HepG2 (cell line): ENCODE measurements at regions not wholly inside any gene's neighbourhood (a gene's known extent, or its start where the extent isn't known, plus 50 kb on each side); places are given as distances from the start of the nearest gene placed in this dataset.

ENCODE experiments used
- ATAC-seq: fragments of 200-7000 bp; cut with Tn5 transposase; 3 replicates; pipeline ENCODE4 v1.9.1; 2020; ENCODE audit warnings: mild to moderate bottlenecking, moderate library complexity
- BruUV-seq: library from RNA; stranded (reverse); fragments of 400-500 nt; replicated peaks from 2 replicates; lab custom pipeline; 2021; lab: Mats Ljungman, UMichigan
- CTCF ChIA-PET: fragments of 300-600 bp; formaldehyde crosslinking; extraction: SDS; loops from one replicate; lab custom pipeline; 2021; ENCODE audit warnings: low total read pairs, inconsistent platforms, low intra/inter-chr PET ratio; lab: Yijun Ruan, JAX
- POLR2A ChIA-PET: fragments of 350-600 bp; sonication (Branson Sonifier 250); formaldehyde crosslinking; loops from one replicate; lab custom pipeline; 2020; ENCODE audit warnings: antibody characterized with exemption, inconsistent platforms; lab: Yijun Ruan, JAX
- DNase-seq: peaks from one replicate; pipeline ENCODE4 v3.0.0-alpha.2; 2015; ENCODE audit warnings: low spot score
- FAIRE-seq: peaks from 3 replicates; lab custom pipeline; 2011; peaks lifted over from hg19 to GRCh38; lab: Jason Lieb, UNC
- H2AFZ ChIP-seq: one replicate; pipeline ENCODE4 v1.6.1; 2011; ENCODE audit warnings: low read length, inconsistent platforms
- H3K27ac ChIP-seq: fragments of 300-600 bp; 3 replicates; pipeline ENCODE4 v1.8.0; 2011; ENCODE audit warnings: mixed run types, mild to moderate bottlenecking, mixed read lengths, low read length, inconsistent platforms; ENCODE audit not compliant: insufficient read depth; ENCODE audit errors: extremely low read length
- H3K27me3 ChIP-seq, 2 experiments: fragments of 200-600 bp in 1 of 2; 2 replicates in 1 of 2; 3 replicates in 1 of 2; pipeline versions ENCODE4 v1.6.0 to v1.8.0; 2011; ENCODE audit warnings: low read length in 2 of 2, mild to moderate bottlenecking in 2 of 2, moderate library complexity in 2 of 2, inconsistent platforms in 1 of 2; ENCODE audit not compliant: insufficient read depth in 2 of 2, control insufficient read depth in 1 of 2
- H3K36me3 ChIP-seq, 2 experiments: fragments of 200-600 bp in 1 of 2; replicated peaks in 1 of 2; 2 replicates in 1 of 2; 3 replicates in 1 of 2; pipeline versions ENCODE4 v1.5.1 to v1.8.0; 2011; ENCODE audit warnings: low read length in 2 of 2, inconsistent platforms in 1 of 2; ENCODE audit not compliant: insufficient read depth in 2 of 2, control insufficient read depth in 1 of 2
- H3K4me1 ChIP-seq: 2 replicates; pipeline ENCODE4 v1.5.1; 2012; ENCODE audit warnings: low read length, inconsistent platforms; ENCODE audit not compliant: insufficient read depth
- H3K4me2 ChIP-seq: 2 replicates; pipeline ENCODE4 v1.6.0; 2011; ENCODE audit warnings: low read depth, low read length, inconsistent platforms
- H3K4me3 ChIP-seq, 3 experiments: fragments of 200-600 bp in 1 of 3; sonication (generic), shearing (Covaris generic) in 1 of 3; replicated peaks in 1 of 3; 2 replicates each; pipeline ENCODE4 v1.5.1; 2011 to 2016; ENCODE audit warnings: low read length in 3 of 3, inconsistent platforms in 2 of 3, low read depth in 2 of 3, mild to moderate bottlenecking in 2 of 3, control low read depth in 1 of 3, mixed read lengths in 1 of 3; ENCODE audit not compliant: insufficient read depth in 1 of 3
- H3K79me2 ChIP-seq: one replicate; pipeline ENCODE4 v1.6.1; 2011; ENCODE audit warnings: low read length, inconsistent platforms; ENCODE audit not compliant: insufficient read depth
- H3K9ac ChIP-seq: 2 replicates; pipeline ENCODE4 v1.6.0; 2011; ENCODE audit warnings: mild to moderate bottlenecking, low read depth, low read length, inconsistent platforms; ENCODE audit not compliant: insufficient read depth
- H3K9me3 ChIP-seq: 2 replicates; pipeline ENCODE4 v1.5.1; 2012; ENCODE audit warnings: mild to moderate bottlenecking, low read length
- H4K20me1 ChIP-seq: 2 replicates; pipeline ENCODE4 v1.6.0; 2011; ENCODE audit warnings: inconsistent platforms, mild to moderate bottlenecking, low read length, moderate library complexity; ENCODE audit not compliant: insufficient read depth
- ARHGAP35 ChIP-seq: sonication (generic); formaldehyde crosslinking; IDR thresholded peaks from 2 replicates; pipeline ENCODE4 v1.9.0; 2022; ENCODE audit warnings: mild to moderate bottlenecking, inconsistent platforms, moderate library complexity, missing genetic modification reagents, borderline replicate concordance
- ASH2L ChIP-seq: fragments of 300-600, 200-600 bp; sonication (generic); IDR thresholded peaks from 2 replicates; pipeline ENCODE4 v1.7.0; 2017; ENCODE audit warnings: low read depth, mild to moderate bottlenecking, moderate library complexity, mixed read lengths, low read length; ENCODE audit not compliant: insufficient read length
- CREB3 ChIP-seq: sonication (generic); formaldehyde crosslinking; IDR thresholded peaks from 2 replicates; pipeline ENCODE4 v1.5.0; 2020; ENCODE audit warnings: missing genetic modification reagents
- KMT2A ChIP-seq: sonication (generic); formaldehyde crosslinking; IDR thresholded peaks from 2 replicates; pipeline ENCODE4 v1.4.0; 2020; ENCODE audit warnings: missing genetic modification reagents
- MED8 ChIP-seq: sonication (generic); formaldehyde crosslinking; IDR thresholded peaks from 2 replicates; pipeline ENCODE4 v1.8.1; 2023; ENCODE audit warnings: mild to moderate bottlenecking, missing genetic modification reagents; ENCODE audit not compliant: insufficient replicate concordance
- ZBTB40 ChIP-seq, 2 experiments: fragments of 450-650 bp in 1 of 2; sonication (generic) in 1 of 2; formaldehyde crosslinking in 1 of 2; IDR thresholded peaks; 2 replicates each; pipeline versions ENCODE4 v1.6.1 to v1.8.0; 2016 to 2022; ENCODE audit warnings: antibody characterized with exemption in 1 of 2, mild to moderate bottlenecking in 1 of 2, missing genetic modification reagents in 1 of 2
- ZGPAT ChIP-seq: IDR thresholded peaks from 2 replicates; pipeline ENCODE4 v1.6.1; 2016; ENCODE audit warnings: mild to moderate bottlenecking
- ZKSCAN1 ChIP-seq: fragments of 150-350 bp; IDR thresholded peaks from 2 replicates; pipeline ENCODE4 v1.6.1; 2014; ENCODE audit warnings: low read length
- ZNF260 ChIP-seq: sonication (generic); formaldehyde crosslinking; IDR thresholded peaks from 2 replicates; pipeline ENCODE4 v1.4.0; 2020; ENCODE audit warnings: missing genetic modification reagents, low read depth, mild to moderate bottlenecking, borderline replicate concordance
- ZNF619 ChIP-seq: sonication (generic); formaldehyde crosslinking; IDR thresholded peaks from 2 replicates; pipeline ENCODE4 v1.4.0; 2020; ENCODE audit warnings: mild to moderate bottlenecking, missing genetic modification reagents
- ZNF691 ChIP-seq: sonication (generic); formaldehyde crosslinking; IDR thresholded peaks from 2 replicates; pipeline ENCODE4 v1.4.0; 2020; ENCODE audit warnings: missing genetic modification reagents, low read depth, mild to moderate bottlenecking, borderline replicate concordance
- WGBS: methylation state at CpG from one replicate; pipeline ENCODE4 v1.1.6; 2017; ENCODE audit warnings: low lambda C conversion rate; 5-methylcytosine and 5-hydroxymethylcytosine counted together
- in situ Hi-C: cut with HindIII; loops from 2 replicates; pipeline ENCODE4 v1.10.0; 2017; ENCODE audit warnings: low pct_unique_long_range_greater_than_20kb; ENCODE audit not compliant: extremely low pct_ligation_motif_present
- intact Hi-C: fragments of 100-400 bp; cut with micrococcal nuclease; formaldehyde crosslinking; loops from one replicate; pipeline ENCODE4 v1.10.0; 2022; ENCODE audit not compliant: unreplicated experiment

GRCh38 chr6:1094306-1094705 is 217.6 kb upstream of the FOXQ1 start (continued):
- no peak for TF ChIP-seq ASH2L
- TF ChIP-seq ZNF619, result no peak
- no peak for TF ChIP-seq MED8 (CRISPR knock-in tag)

- no peak overlapping the region for H2AFZ ChIP-seq
- no peak overlapping the region for H3K4me2 ChIP-seq
- FAIRE-seq, result no peak
- H3K4me1 ChIP-seq, result no peaks in the 10 kb centered on the region
- intact Hi-C loops, result no loop called here
- no peaks in the 10 kb centered on the region for H3K79me2 ChIP-seq
- no peaks in the 10 kb centered on the region for H4K20me1 ChIP-seq
- H3K27me3 ChIP-seq, result no peaks in the 10 kb centered on the region
- ChIA-PET POLR2A (no interaction called here), CTCF (no interaction called here)
- H3K4me3 ChIP-seq, result no peak overlapping the region
- no TSS peak for BruUV-seq
- DNase-seq, result no peak
- H3K36me3 ChIP-seq, result no peaks in the 10 kb centered on the region
- no peak for ATAC-seq
- WGBS, result 68% methylated on average over 3 of the region's 3 CpGs
- no peak overlapping the region for H3K27ac ChIP-seq
- in situ Hi-C loops, result no loop called here
- H3K9me3 ChIP-seq, result no peaks in the 10 kb centered on the region
- no peak overlapping the region for H3K9ac ChIP-seq
- TF ChIP-seq CREB3 (no peak), KMT2A (CRISPR knock-in tag) (no peak), ZNF691 (CRISPR knock-in tag) (no peak), ZGPAT (CRISPR knock-in tag) (no peak), ZBTB40 (IDR thresholded peaks at IDR 0.05) (no peak), ZBTB40 (CRISPR knock-in tag; IDR thresholded peaks at IDR 0.05) (no peak), ARHGAP35 (CRISPR knock-in tag) (no peak), ZKSCAN1 (no peak), ZNF260 (CRISPR knock-in tag) (no peak)
These were observed 220.0 kb upstream of the FOXQ1 start for GRCh38 chr6:1091900-1092299.
